Cardiac muscle cell (in vitro differentiated cells and primary cell): ENCODE measurements at regions not wholly inside any gene's neighbourhood (a gene's known extent, or its start where the extent isn't known, plus 50 kb on each side); places are given as distances from the start of the nearest gene placed in this dataset.
"Not testable (repeated sequence)": the region's sequence is repeated elsewhere in the genome, so short reads cannot be mapped to it uniquely, and the experiment has no call there.

ENCODE experiments used
- DNase-seq, 2 donors: peaks; one replicate each; pipeline versions ENCODE4 v3.0.0 to v3.0.0-alpha.2; 2010 to 2017; ENCODE audit warnings: low read depth in 1 of 2, low spot score in 1 of 2
- H3K27ac ChIP-seq: fragments of 200-600 bp; sonication (generic); 2 replicates; pipeline ENCODE4 v1.5.1; 2016
- H3K27me3 ChIP-seq: fragments of 200-600 bp; sonication (generic); 2 replicates; pipeline ENCODE4 v1.6.0; 2016; ENCODE audit warnings: control low read depth
- H3K36me3 ChIP-seq: fragments of 200-600 bp; sonication (generic); 2 replicates; pipeline ENCODE4 v1.5.1; 2016; ENCODE audit warnings: control low read depth
- H3K4me1 ChIP-seq: fragments of 200-600 bp; sonication (generic); 2 replicates; pipeline ENCODE4 v1.8.1; 2017; ENCODE audit warnings: low read depth, mild to moderate bottlenecking, mixed run types
- H3K4me3 ChIP-seq: fragments of 200-600 bp; sonication (generic); 2 replicates; pipeline ENCODE4 v1.5.1; 2016; ENCODE audit warnings: mild to moderate bottlenecking
- H3K9me3 ChIP-seq: fragments of 200-600 bp; sonication (generic); 2 replicates; pipeline ENCODE4 v1.5.1; 2017; ENCODE audit warnings: low read depth, mild to moderate bottlenecking, control low read depth

GRCh38 chr10:38274879-38275278 lies 180.7 kb downstream of the ZNF37A start:
- not testable (repeated sequence) for H3K4me1 ChIP-seq, H3K9me3 ChIP-seq, H3K36me3 ChIP-seq, H3K27me3 ChIP-seq, H3K4me3 ChIP-seq, H3K27ac ChIP-seq, DNase-seq

GRCh38 chr10:38292560-38292959 lies 198.4 kb downstream of the ZNF37A start:
- H3K4me1 ChIP-seq, H3K4me3 ChIP-seq, H3K27me3 ChIP-seq, H3K27ac ChIP-seq, DNase-seq, H3K36me3 ChIP-seq, H3K9me3 ChIP-seq: not testable (repeated sequence)

- H3K27ac ChIP-seq, H3K4me3 ChIP-seq, DNase-seq, H3K9me3 ChIP-seq, H3K36me3 ChIP-seq, H3K27me3 ChIP-seq, H3K4me1 ChIP-seq: not testable (repeated sequence)
Measured at GRCh38 chr10:38310111-38310510, 216.0 kb downstream of the ZNF37A start.

- not testable (repeated sequence) for H3K4me3 ChIP-seq, H3K4me1 ChIP-seq, DNase-seq, H3K27ac ChIP-seq, H3K27me3 ChIP-seq, H3K9me3 ChIP-seq, H3K36me3 ChIP-seq
Measured at GRCh38 chr10:38315090-38315805, 221.1 kb downstream of the ZNF37A start.

GRCh38 chr10:38321393-38321792 lies 227.3 kb downstream of the ZNF37A start:
- H3K9me3 ChIP-seq, H3K27me3 ChIP-seq, H3K4me3 ChIP-seq, H3K36me3 ChIP-seq, H3K27ac ChIP-seq, DNase-seq, H3K4me1 ChIP-seq: not testable (repeated sequence)

- H3K4me3 ChIP-seq, H3K9me3 ChIP-seq, DNase-seq, H3K4me1 ChIP-seq, H3K27me3 ChIP-seq, H3K36me3 ChIP-seq, H3K27ac ChIP-seq: not testable (repeated sequence)
Measured at GRCh38 chr10:38330306-38330705, 236.2 kb downstream of the ZNF37A start.

GRCh38 chr10:38331106-38331505 lies 237.0 kb downstream of the ZNF37A start:
- H3K27me3 ChIP-seq, DNase-seq, H3K4me1 ChIP-seq, H3K27ac ChIP-seq, H3K36me3 ChIP-seq, H3K4me3 ChIP-seq, H3K9me3 ChIP-seq: not testable (repeated sequence)

GRCh38 chr10:38333699-38334098 lies 239.6 kb downstream of the ZNF37A start:
- not testable (repeated sequence) for H3K36me3 ChIP-seq

GRCh38 chr10:38350645-38351044 lies 256.5 kb downstream of the ZNF37A start:
- not testable (repeated sequence) for H3K4me3 ChIP-seq, H3K9me3 ChIP-seq, DNase-seq, H3K4me1 ChIP-seq, H3K36me3 ChIP-seq, H3K27ac ChIP-seq, H3K27me3 ChIP-seq

More at GRCh38 chr10:38333699-38334098, 239.6 kb downstream of the ZNF37A start:
- not testable (repeated sequence) for H3K27me3 ChIP-seq, H3K4me3 ChIP-seq, H3K4me1 ChIP-seq, H3K27ac ChIP-seq, H3K9me3 ChIP-seq, DNase-seq

GRCh38 chr10:38354410-38354809 lies 260.3 kb downstream of the ZNF37A start:
- not testable (repeated sequence) for DNase-seq, H3K27me3 ChIP-seq, H3K4me1 ChIP-seq, H3K27ac ChIP-seq, H3K9me3 ChIP-seq, H3K4me3 ChIP-seq, H3K36me3 ChIP-seq

GRCh38 chr10:38355911-38356526 lies 261.9 kb downstream of the ZNF37A start:
- H3K4me3 ChIP-seq, H3K9me3 ChIP-seq, H3K4me1 ChIP-seq, H3K36me3 ChIP-seq, H3K27me3 ChIP-seq, H3K27ac ChIP-seq: not testable (repeated sequence)
- DNase-seq: peak; percentile 65 to 68

GRCh38 chr10:38356527-38356926 lies 262.4 kb downstream of the ZNF37A start:
- not testable (repeated sequence) for H3K27ac ChIP-seq, H3K4me3 ChIP-seq, H3K36me3 ChIP-seq, H3K27me3 ChIP-seq, DNase-seq, H3K4me1 ChIP-seq, H3K9me3 ChIP-seq

GRCh38 chr10:38362514-38362913 lies 268.4 kb downstream of the ZNF37A start:
- H3K4me3 ChIP-seq, H3K36me3 ChIP-seq, DNase-seq, H3K27ac ChIP-seq, H3K4me1 ChIP-seq, H3K9me3 ChIP-seq, H3K27me3 ChIP-seq: not testable (repeated sequence)

GRCh38 chr10:38364073-38364472 lies 269.9 kb downstream of the ZNF37A start:
- not testable (repeated sequence) for H3K4me1 ChIP-seq, H3K27me3 ChIP-seq, DNase-seq, H3K36me3 ChIP-seq, H3K27ac ChIP-seq, H3K9me3 ChIP-seq, H3K4me3 ChIP-seq
